GM12892 (cell line): ENCODE measurements at regions not wholly inside any gene's neighbourhood (a gene's known extent, or its start where the extent isn't known, plus 50 kb on each side); places are given as distances from the start of the nearest gene placed in this dataset.

Experiments used
- POLR2A ChIP-seq: IDR thresholded peaks from 2 replicates; pipeline ENCODE4 v1.6.1; 2011; ENCODE audit warnings: low read depth, low read length, control low read depth
- POLR2AphosphoS5 ChIP-seq: IDR thresholded peaks from 2 replicates; pipeline ENCODE4 v1.6.1; 2011; ENCODE audit warnings: low read depth, low read length, control low read depth
- TAF1 ChIP-seq: IDR thresholded peaks from 2 replicates; pipeline ENCODE4 v1.6.1; 2011; ENCODE audit warnings: low read depth, mild to moderate bottlenecking, control low read depth, low read length, borderline replicate concordance

- TF ChIP-seq POLR2AphosphoS5 (no peak), TAF1 (no peak), POLR2A (no peak)
Observed at GRCh38 chr7:93011351-93012294, 106.2 kb downstream of the SAMD9 start.
